ENCODE measurements at regions not wholly inside any gene's neighbourhood (a gene's known extent, or its start where the extent isn't known, plus 50 kb on each side); places are given as distances from the start of the nearest gene placed in this dataset.

GRCh38 chr10:118107040-118107439 lies 60.3 kb upstream of the RAB11FIP2 start:
- DNase-seq (ENCODE audit: low spot score) = no peak

- DNase-seq (ENCODE audit: low spot score) = no peak
These were observed 59.7 kb upstream of the RAB11FIP2 start for GRCh38 chr10:118106426-118106825.

GRCh38 chr10:118102121-118102520 lies 55.4 kb upstream of the RAB11FIP2 start:
- no peak for DNase-seq (ENCODE audit: low spot score)

GRCh38 chr10:118101501-118101900 lies 54.8 kb upstream of the RAB11FIP2 start:
- DNase-seq (ENCODE audit: low spot score) = no peak
